H9 (cell line): ENCODE measurements at regions not wholly inside any gene's neighbourhood (a gene's known extent, or its start where the extent isn't known, plus 50 kb on each side); places are given as distances from the start of the nearest gene placed in this dataset.

Source experiments
- DNase-seq: peaks from one replicate; pipeline ENCODE4 v3.0.0-alpha.2; 2017
- H2AFZ ChIP-seq: one replicate; pipeline ENCODE4 v1.6.1; 2013; ENCODE audit warnings: mild to moderate bottlenecking, low read length, control low read depth, moderate library complexity
- H2AK5ac ChIP-seq: 2 replicates; pipeline ENCODE4 v1.6.1; 2013; ENCODE audit warnings: low read length, control low read depth, mixed read lengths; ENCODE audit not compliant: insufficient read length
- H2BK120ac ChIP-seq: one replicate; pipeline ENCODE4 v1.6.1; 2013; ENCODE audit warnings: low read depth, mild to moderate bottlenecking, low read length, control low read depth, inconsistent platforms; ENCODE audit not compliant: poor library complexity, severe bottlenecking
- H2BK12ac ChIP-seq: 2 replicates; pipeline ENCODE4 v1.6.1; 2013; ENCODE audit warnings: low read length, control low read depth, mixed read lengths, low read depth; ENCODE audit not compliant: insufficient read length
- H2BK15ac ChIP-seq: 2 replicates; pipeline ENCODE4 v1.6.1; 2013; ENCODE audit warnings: low read depth, low read length, control low read depth
- H2BK20ac ChIP-seq: one replicate; pipeline ENCODE4 v1.6.1; 2013; ENCODE audit warnings: low read depth, mild to moderate bottlenecking, low read length, control low read depth, inconsistent platforms; ENCODE audit not compliant: poor library complexity, severe bottlenecking
- H2BK5ac ChIP-seq: 2 replicates; pipeline ENCODE4 v1.6.1; 2013; ENCODE audit warnings: low read length, control low read depth, mixed read lengths; ENCODE audit not compliant: insufficient read length
- H3K14ac ChIP-seq: 2 replicates; pipeline ENCODE4 v1.6.1; 2013; ENCODE audit warnings: low read length, control low read depth; ENCODE audit not compliant: insufficient read depth
- H3K18ac ChIP-seq: 2 replicates; pipeline ENCODE4 v1.6.1; 2013; ENCODE audit warnings: low read depth, mild to moderate bottlenecking, mixed read lengths, low read length, control low read depth; ENCODE audit not compliant: insufficient read length
- H3K23ac ChIP-seq: 2 replicates; pipeline ENCODE4 v1.6.1; 2013; ENCODE audit warnings: low read length, control low read depth, mixed read lengths, low read depth; ENCODE audit not compliant: insufficient read length
- H3K23me2 ChIP-seq: 2 replicates; pipeline ENCODE4 v1.6.1; 2013; ENCODE audit warnings: low read depth, mild to moderate bottlenecking, mixed read lengths, low read length, control low read depth; ENCODE audit not compliant: insufficient read length, poor library complexity, severe bottlenecking
- H3K27ac ChIP-seq: 2 replicates; pipeline ENCODE4 v1.5.1; 2013; ENCODE audit warnings: low read length, control low read depth, mixed read lengths, low read depth; ENCODE audit not compliant: insufficient read length
- H3K27me3 ChIP-seq: 2 replicates; pipeline ENCODE4 v1.6.1; 2013; ENCODE audit warnings: low read length, control low read depth, inconsistent platforms; ENCODE audit not compliant: insufficient read depth
- H3K4ac ChIP-seq: 2 replicates; pipeline ENCODE4 v1.6.1; 2013; ENCODE audit warnings: low read depth, mild to moderate bottlenecking, control low read depth, inconsistent platforms, low read length, moderate library complexity
- H3K4me1 ChIP-seq: 2 replicates; pipeline ENCODE4 v1.6.1; 2013; ENCODE audit warnings: low read length, control low read depth, inconsistent platforms; ENCODE audit not compliant: insufficient read depth
- H3K4me2 ChIP-seq: 2 replicates; pipeline ENCODE4 v1.6.1; 2013; ENCODE audit warnings: low read length, control low read depth, mixed read lengths; ENCODE audit not compliant: insufficient read length, insufficient read depth
- H3K56ac ChIP-seq: 2 replicates; pipeline ENCODE4 v1.6.1; 2013; ENCODE audit warnings: low read depth, mild to moderate bottlenecking, mixed read lengths, low read length, control low read depth; ENCODE audit not compliant: insufficient read length
- H3K79me1 ChIP-seq: 2 replicates; pipeline ENCODE4 v1.6.1; 2013; ENCODE audit warnings: low read depth, mild to moderate bottlenecking, moderate library complexity, low read length, control low read depth, inconsistent platforms; ENCODE audit not compliant: insufficient read depth, poor library complexity, severe bottlenecking
- H3K79me2 ChIP-seq: 2 replicates; pipeline ENCODE4 v1.6.1; 2013; ENCODE audit warnings: low read length, control low read depth, inconsistent platforms; ENCODE audit not compliant: insufficient read depth
- H3K9ac ChIP-seq: 2 replicates; pipeline ENCODE4 v1.6.1; 2013; ENCODE audit warnings: low read length, control low read depth, mixed read lengths; ENCODE audit not compliant: insufficient read length; ENCODE audit errors: extremely low read depth
- H3K9me3 ChIP-seq: one replicate; pipeline ENCODE4 v1.6.1; 2013; ENCODE audit warnings: low read depth, low read length, inconsistent platforms; ENCODE audit not compliant: control insufficient read depth
- H3T11ph ChIP-seq: one replicate; pipeline ENCODE4 v1.6.1; 2013; ENCODE audit warnings: mild to moderate bottlenecking, low read length, control low read depth, inconsistent platforms
- H4K20me1 ChIP-seq: one replicate; pipeline ENCODE4 v1.6.1; 2013; ENCODE audit not compliant: control insufficient read depth, insufficient read length, insufficient read depth
- H4K5ac ChIP-seq: 2 replicates; pipeline ENCODE4 v1.6.1; 2013; ENCODE audit warnings: low read depth, mild to moderate bottlenecking, mixed read lengths, low read length, control low read depth; ENCODE audit not compliant: insufficient read length
- H4K8ac ChIP-seq: replicated peaks from 2 replicates; pipeline ENCODE4 v1.6.1; 2013; ENCODE audit warnings: low read length, control low read depth, mixed read lengths, low read depth; ENCODE audit not compliant: insufficient read length
- H4K91ac ChIP-seq: 2 replicates; pipeline ENCODE4 v1.6.1; 2013; ENCODE audit warnings: low read depth, mild to moderate bottlenecking, moderate library complexity, mixed read lengths, low read length, control low read depth; ENCODE audit not compliant: insufficient read length
- H3K27ac Mint-ChIP-seq, 3 experiments: 2 replicates in 2 of 3; 3 replicates in 1 of 3; pipeline ENCODE4 v1.8.0; 2020 to 2021; ENCODE audit warnings: mixed read lengths in 3 of 3, mild to moderate bottlenecking in 1 of 3, moderate library complexity in 1 of 3
- H3K27me3 Mint-ChIP-seq: 2 replicates; pipeline ENCODE4 v1.8.0; 2021; ENCODE audit warnings: low read depth, mild to moderate bottlenecking, moderate library complexity, mixed read lengths
- H3K36me3 Mint-ChIP-seq, 3 experiments: 2 replicates in 2 of 3; 3 replicates in 1 of 3; pipeline ENCODE4 v1.8.0; 2020 to 2021; ENCODE audit warnings: low read depth in 3 of 3, mixed read lengths in 3 of 3; ENCODE audit not compliant: insufficient read depth in 1 of 3
- H3K4me1 Mint-ChIP-seq, 2 experiments: 2 replicates each; pipeline ENCODE4 v1.8.0; 2020; ENCODE audit warnings: mixed read lengths in 2 of 2
- H3K4me3 Mint-ChIP-seq, 2 experiments: 2 replicates in 1 of 2; 3 replicates in 1 of 2; pipeline ENCODE4 v1.8.0; 2020 to 2021; ENCODE audit warnings: mild to moderate bottlenecking in 2 of 2, mixed read lengths in 2 of 2, moderate library complexity in 1 of 2
- H3K9me3 Mint-ChIP-seq, 2 experiments: 2 replicates in 1 of 2; 3 replicates in 1 of 2; pipeline ENCODE4 v1.8.0; 2020; ENCODE audit warnings: mild to moderate bottlenecking in 2 of 2, mixed read lengths in 2 of 2, moderate library complexity in 1 of 2
- CTCF ChIP-seq: fragments of 200-600 bp; sonication (generic); conservative IDR thresholded peaks from 3 replicates; pipeline ENCODE4 v1.8.0; 2021; ENCODE audit warnings: antibody characterized with exemption, mild to moderate bottlenecking
- WGBS: extraction: QIAGEN DNeasy Blood & Tissue Kit; methylation state at CpG from one replicate; pipeline ENCODE4 v1.1.7; 2013; ENCODE audit warnings: missing lambda C conversion rate, low lambda C conversion rate, mixed read lengths; ENCODE audit not compliant: insufficient read length; ENCODE audit errors: extremely low coverage; 5-methylcytosine and 5-hydroxymethylcytosine counted together

GRCh38 chr1:5737081-5737480 is 255.1 kb downstream of the NPHP4 start:
- Histone ChIP-seq H3K9ac (no peak overlapping the region), H3K4me2 (no peak overlapping the region), H4K8ac (no peak overlapping the region), H2BK5ac (no peak overlapping the region), H3K79me2 (no peaks in the 10 kb centered on the region), H4K5ac (no peak overlapping the region), H2BK15ac (no peak overlapping the region), H3K79me1 (no peaks in the 10 kb centered on the region), H4K91ac (no peak overlapping the region), H3K23me2 (no peaks in the 10 kb centered on the region), H2BK120ac (no peak overlapping the region), H2AK5ac (no peak overlapping the region), H3K14ac (no peak overlapping the region), H3K4ac (no peak overlapping the region), H3K56ac (no peak overlapping the region), H3K23ac (no peak overlapping the region), H3K4me1 (no peaks in the 10 kb centered on the region), H3T11ph (no peak overlapping the region), H2BK12ac (no peak overlapping the region), H4K20me1 (no peaks in the 10 kb centered on the region), H2AFZ (no peak overlapping the region), H3K18ac (no peak overlapping the region), H2BK20ac (no peak overlapping the region), H3K27me3 (no peaks in the 10 kb centered on the region), H3K9me3 (no peaks in the 10 kb centered on the region), H3K27ac (no peak overlapping the region)
- H3K4me1 Mint-ChIP-seq: no peaks in the 10 kb centered on the region
- H3K9me3 Mint-ChIP-seq: peaks cover 0 to 2% of the 10 kb centered on the region in 2 experiments; a peak in 1 of 5 replicates
- H3K27ac Mint-ChIP-seq: no peak overlapping the region
- H3K27me3 Mint-ChIP-seq: peaks cover 18% of the 10 kb centered on the region
- no peak for TF ChIP-seq CTCF
- no peak overlapping the region for H3K4me3 Mint-ChIP-seq
- WGBS: 100% methylated on average over 4 of the region's 4 CpGs
- no peaks in the 10 kb centered on the region for H3K36me3 Mint-ChIP-seq
- DNase-seq: no peak
